Keratinocyte (primary cell): ENCODE measurements at regions not wholly inside any gene's neighbourhood (a gene's known extent, or its start where the extent isn't known, plus 50 kb on each side); places are given as distances from the start of the nearest gene placed in this dataset.

Source experiments
- EZH2 ChIP-seq: IDR thresholded peaks from one replicate; pipeline ENCODE4 v1.6.1; 2012; ENCODE audit warnings: inconsistent platforms, mild to moderate bottlenecking, low read length, moderate library complexity
- TF ChIP-seq, protein P1 (sequence below), 3 experiments: IDR thresholded peaks in 1 of 3; conservative IDR thresholded peaks in 1 of 3; optimal IDR thresholded peaks in 1 of 3; 2 replicates in 2 of 3; 3 replicates in 1 of 3; pipeline versions ENCODE3 to v1.5.1; 2011; ENCODE audit warnings: low read length in 3 of 3, mild to moderate bottlenecking in 3 of 3, moderate library complexity in 2 of 3, control low read depth in 1 of 3, inconsistent platforms in 1 of 3; ENCODE audit not compliant: insufficient read depth in 2 of 3; ENCODE audit errors: extremely low read depth in 1 of 3

DNA sequence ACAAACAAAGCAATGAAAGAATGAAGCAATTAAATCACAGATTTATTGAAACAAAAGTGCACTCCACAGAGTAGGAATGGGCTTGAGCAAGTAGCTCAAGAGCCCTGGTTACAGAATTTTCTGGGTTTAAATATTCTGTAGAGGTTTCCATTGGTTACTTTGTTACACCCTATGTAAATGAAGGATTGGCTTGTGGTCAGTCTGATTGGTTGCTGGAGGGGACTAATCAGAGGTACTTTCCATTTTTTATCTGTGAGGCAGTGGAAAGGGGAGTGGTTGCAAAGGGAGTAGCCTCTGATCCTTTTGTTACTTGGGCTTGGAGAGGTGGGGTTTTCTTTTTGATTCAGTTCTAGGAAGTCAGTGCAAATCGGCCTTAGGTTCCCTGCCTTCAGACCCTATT, 253.3 kb downstream of the ARL6IP6 start:
- TF ChIP-seq, protein P1, sequence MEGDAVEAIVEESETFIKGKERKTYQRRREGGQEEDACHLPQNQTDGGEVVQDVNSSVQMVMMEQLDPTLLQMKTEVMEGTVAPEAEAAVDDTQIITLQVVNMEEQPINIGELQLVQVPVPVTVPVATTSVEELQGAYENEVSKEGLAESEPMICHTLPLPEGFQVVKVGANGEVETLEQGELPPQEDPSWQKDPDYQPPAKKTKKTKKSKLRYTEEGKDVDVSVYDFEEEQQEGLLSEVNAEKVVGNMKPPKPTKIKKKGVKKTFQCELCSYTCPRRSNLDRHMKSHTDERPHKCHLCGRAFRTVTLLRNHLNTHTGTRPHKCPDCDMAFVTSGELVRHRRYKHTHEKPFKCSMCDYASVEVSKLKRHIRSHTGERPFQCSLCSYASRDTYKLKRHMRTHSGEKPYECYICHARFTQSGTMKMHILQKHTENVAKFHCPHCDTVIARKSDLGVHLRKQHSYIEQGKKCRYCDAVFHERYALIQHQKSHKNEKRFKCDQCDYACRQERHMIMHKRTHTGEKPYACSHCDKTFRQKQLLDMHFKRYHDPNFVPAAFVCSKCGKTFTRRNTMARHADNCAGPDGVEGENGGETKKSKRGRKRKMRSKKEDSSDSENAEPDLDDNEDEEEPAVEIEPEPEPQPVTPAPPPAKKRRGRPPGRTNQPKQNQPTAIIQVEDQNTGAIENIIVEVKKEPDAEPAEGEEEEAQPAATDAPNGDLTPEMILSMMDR (optimal IDR thresholded peaks at IDR 0.05 in 1 of 3, IDR thresholded peaks at IDR 0.05 in 1 of 3, conservative IDR thresholded peaks at IDR 0.05 in 1 of 3; ENCODE audit: extremely low read depth in 1 of 3, insufficient read depth in 2 of 3, low read length in 3 of 3), result no peak
- no peak for TF ChIP-seq EZH2
